Transverse colon (tissue), 4 donors: ENCODE measurements at regions not wholly inside any gene's neighbourhood (a gene's known extent, or its start where the extent isn't known, plus 50 kb on each side); places are given as distances from the start of the nearest gene placed in this dataset.

Experiments
- DNase-seq: peaks from one replicate; pipeline ENCODE4 v3.0.0-alpha.2; 2019
- H3K27ac ChIP-seq, 4 donors: fragments of 200-600 bp; sonication (generic); 2 replicates each; pipeline ENCODE4 v1.5.1; 2016 to 2018; ENCODE audit warnings: inconsistent platforms in 4 of 4
- H3K27me3 ChIP-seq: fragments of 200-600 bp; sonication (generic); 2 replicates; pipeline ENCODE4 v1.5.1; 2017; ENCODE audit warnings: inconsistent platforms
- H3K36me3 ChIP-seq, 4 donors: fragments of 200-600 bp; sonication (generic); 2 replicates each; pipeline ENCODE4 v1.5.1; 2017 to 2019; ENCODE audit warnings: inconsistent platforms in 4 of 4
- H3K4me1 ChIP-seq, 4 donors: fragments of 200-600 bp; sonication (generic); 2 replicates each; pipeline ENCODE4 v1.5.1; 2017 to 2020; ENCODE audit warnings: inconsistent platforms in 4 of 4
- H3K4me3 ChIP-seq, 4 donors: fragments of 200-600 bp; sonication (generic); 1 replicate in 1 of 4; 2 replicates in 3 of 4; pipeline versions ENCODE4 v1.5.1 to v1.6.1; 2017 to 2019; ENCODE audit warnings: inconsistent platforms in 4 of 4
- H3K9me3 ChIP-seq, 2 donors: fragments of 200-600 bp; sonication (generic); 2 replicates each; pipeline ENCODE4 v1.5.1; 2017 to 2019; ENCODE audit warnings: inconsistent platforms in 2 of 2
- EP300 ChIP-seq: sonication (generic); formaldehyde crosslinking; IDR thresholded peaks from one replicate; pipeline ENCODE4 v1.6.1; 2017; ENCODE audit warnings: antibody characterized with exemption, low read depth
- POLR2A ChIP-seq: fragments of 450-650 bp; IDR thresholded peaks from one replicate; pipeline ENCODE4 v1.6.1; 2016; ENCODE audit warnings: antibody characterized with exemption, mild to moderate bottlenecking, moderate library complexity
- POLR2AphosphoS5 ChIP-seq, 3 donors: sonication (generic); formaldehyde crosslinking; IDR thresholded peaks; one replicate each; pipeline ENCODE4 v1.6.1; 2016; ENCODE audit warnings: antibody characterized with exemption in 3 of 3
- WGBS, 2 donors: methylation state at CpG; one replicate each; pipeline ENCODE4 v1.1.5; 2018; ENCODE audit warnings: low coverage in 1 of 2; 5-methylcytosine and 5-hydroxymethylcytosine counted together
- in situ Hi-C, 4 donors: fragments of 200-750 bp; cut with MboI; loops; one replicate each; pipeline versions ENCODE4 v1.15.0 to v1.15.1; 2017; ENCODE audit warnings: low sequenced_read_pairs in 3 of 4, low pct_ligation_motif_present in 1 of 4, low pct_unique_long_range_greater_than_20kb in 1 of 4
- intact Hi-C: fragments of 100-400 bp; cut with DNase I; formaldehyde crosslinking; loops from one replicate; pipeline ENCODE4 v1.15.1; 2023; ENCODE audit warnings: low total_unique reads
- TF ChIP-seq, protein P1 (sequence below), 5 experiments: fragments of 200-600 bp in 3 of 5; fragments of 450-650 bp in 2 of 5; sonication (generic) in 3 of 5; IDR thresholded peaks; 1 replicate in 2 of 5; 2 replicates in 3 of 5; pipeline ENCODE4 v1.5.1; 2016 to 2017; ENCODE audit warnings: antibody characterized with exemption in 5 of 5, inconsistent platforms in 3 of 5, mild to moderate bottlenecking in 2 of 5, moderate library complexity in 1 of 5

DNA sequence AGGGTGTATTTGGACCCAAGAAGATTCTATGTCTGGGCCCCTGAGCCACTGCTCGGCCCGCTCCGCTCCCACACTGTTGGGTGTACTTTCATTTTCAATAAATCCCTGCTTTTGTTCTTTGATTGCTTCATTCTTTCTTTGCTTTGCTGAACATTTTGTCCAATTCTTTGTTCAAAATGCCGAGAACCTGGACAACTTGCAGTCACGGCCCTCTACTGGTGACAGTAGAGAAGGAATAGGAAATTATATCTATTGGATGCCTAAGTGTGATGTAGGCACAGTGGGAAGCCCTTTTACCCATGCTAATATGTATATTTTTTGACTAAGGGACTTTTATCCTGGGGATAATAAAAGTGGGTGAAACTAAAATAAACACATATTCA is 340.8 kb downstream of the LRRC3B start:
- Histone ChIP-seq H3K4me3 (no peak overlapping the region), H3K27me3 (no peaks in the 10 kb centered on the region), H3K9me3 (no peaks in the 10 kb centered on the region), H3K36me3 (no peaks in the 10 kb centered on the region), H3K4me1 (no peaks in the 10 kb centered on the region), H3K27ac (no peak overlapping the region)
- intact Hi-C loops: no loop called here
- TF ChIP-seq, protein P1, sequence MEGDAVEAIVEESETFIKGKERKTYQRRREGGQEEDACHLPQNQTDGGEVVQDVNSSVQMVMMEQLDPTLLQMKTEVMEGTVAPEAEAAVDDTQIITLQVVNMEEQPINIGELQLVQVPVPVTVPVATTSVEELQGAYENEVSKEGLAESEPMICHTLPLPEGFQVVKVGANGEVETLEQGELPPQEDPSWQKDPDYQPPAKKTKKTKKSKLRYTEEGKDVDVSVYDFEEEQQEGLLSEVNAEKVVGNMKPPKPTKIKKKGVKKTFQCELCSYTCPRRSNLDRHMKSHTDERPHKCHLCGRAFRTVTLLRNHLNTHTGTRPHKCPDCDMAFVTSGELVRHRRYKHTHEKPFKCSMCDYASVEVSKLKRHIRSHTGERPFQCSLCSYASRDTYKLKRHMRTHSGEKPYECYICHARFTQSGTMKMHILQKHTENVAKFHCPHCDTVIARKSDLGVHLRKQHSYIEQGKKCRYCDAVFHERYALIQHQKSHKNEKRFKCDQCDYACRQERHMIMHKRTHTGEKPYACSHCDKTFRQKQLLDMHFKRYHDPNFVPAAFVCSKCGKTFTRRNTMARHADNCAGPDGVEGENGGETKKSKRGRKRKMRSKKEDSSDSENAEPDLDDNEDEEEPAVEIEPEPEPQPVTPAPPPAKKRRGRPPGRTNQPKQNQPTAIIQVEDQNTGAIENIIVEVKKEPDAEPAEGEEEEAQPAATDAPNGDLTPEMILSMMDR (IDR thresholded peaks at IDR 0.05): no peak
- no peak for TF ChIP-seq EP300
- TF ChIP-seq POLR2AphosphoS5 (IDR thresholded peaks at IDR 0.05): no peak
- TF ChIP-seq POLR2A: no peak
- WGBS, 2 donors: 87 to 89% methylated on average over 5 of the region's 5 CpGs
- no peak for DNase-seq
- in situ Hi-C loops: no loop called here

DNA sequence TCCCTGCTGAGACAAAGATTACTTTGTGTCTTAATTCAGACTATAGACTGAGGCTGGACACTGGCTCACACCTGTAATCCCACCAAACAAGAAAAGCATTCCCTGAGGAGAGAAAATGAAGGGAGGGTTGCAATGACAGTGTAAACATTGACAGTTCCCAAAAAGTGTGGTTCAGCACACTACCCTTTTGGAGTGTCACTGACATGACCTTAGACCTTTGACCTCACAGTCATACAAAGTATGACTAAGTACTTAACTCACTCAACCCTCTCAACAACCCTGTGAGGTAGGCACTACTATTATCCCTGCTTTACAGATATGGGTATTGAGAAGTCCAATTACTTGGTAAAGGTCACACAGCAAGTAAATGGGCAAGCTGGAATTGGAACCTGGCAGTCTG is 341.7 kb downstream of the LRRC3B start:
- Histone ChIP-seq H3K9me3 (no peaks in the 10 kb centered on the region), H3K36me3 (no peaks in the 10 kb centered on the region), H3K27ac (no peak overlapping the region), H3K4me3 (no peak overlapping the region), H3K4me1 (no peaks in the 10 kb centered on the region), H3K27me3 (no peaks in the 10 kb centered on the region)
- in situ Hi-C loops (no loop called here), intact Hi-C loops (no loop called here)
- TF ChIP-seq, protein P1 (IDR thresholded peaks at IDR 0.05): no peak
- no peak for DNase-seq

DNA sequence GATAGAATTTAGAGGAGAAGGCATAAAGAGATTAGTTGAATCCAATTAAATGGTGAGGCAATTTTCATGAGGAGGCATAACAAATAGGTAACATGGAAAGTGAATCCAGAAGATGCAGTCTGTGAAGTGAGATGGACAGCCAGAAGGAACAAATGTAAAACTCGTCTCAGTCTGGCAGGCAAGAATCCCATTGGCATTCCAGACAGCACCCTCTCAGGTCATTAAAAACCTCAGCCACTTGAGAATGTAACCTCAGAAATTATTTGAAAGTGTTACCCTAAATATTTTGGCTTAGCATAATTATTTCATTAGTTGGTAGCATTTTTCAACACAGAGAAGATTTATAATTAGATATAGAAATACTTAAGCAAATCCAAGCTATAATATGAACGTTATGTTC is 342.3 kb downstream of the LRRC3B start:
- Histone ChIP-seq H3K27ac (no peak overlapping the region), H3K4me1 (no peaks in the 10 kb centered on the region), H3K4me3 (no peak overlapping the region), H3K9me3 (no peaks in the 10 kb centered on the region), H3K36me3 (no peaks in the 10 kb centered on the region), H3K27me3 (no peaks in the 10 kb centered on the region)
- WGBS, 2 donors: 80 to 83% methylated on average over 2 of the region's 2 CpGs
- in situ Hi-C loops: no loop called here
- TF ChIP-seq, protein P1 (IDR thresholded peaks at IDR 0.05): no peak
- TF ChIP-seq EP300: no peak
- no peak for TF ChIP-seq POLR2AphosphoS5 (IDR thresholded peaks at IDR 0.05)
- TF ChIP-seq POLR2A: no peak
- DNase-seq: no peak
- intact Hi-C loops: no loop called here

DNA sequence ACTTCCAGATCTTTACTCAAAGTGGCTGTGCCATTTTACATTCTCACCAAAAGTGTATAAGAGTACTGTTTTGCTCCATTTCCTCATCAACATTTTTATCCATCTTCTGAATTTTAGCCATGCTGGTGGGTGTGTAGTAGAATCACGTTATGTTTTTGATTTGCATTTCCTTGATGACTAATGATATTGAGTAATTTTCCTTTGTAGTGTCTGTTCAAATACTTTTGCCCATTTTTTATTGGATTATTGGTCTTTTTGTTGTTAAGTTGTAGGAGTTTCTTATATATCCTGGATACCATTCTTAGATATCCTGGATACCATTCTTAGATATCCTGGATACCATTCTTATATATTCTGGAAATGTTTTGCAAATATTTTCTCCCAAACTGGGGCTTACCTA is 344.9 kb downstream of the LRRC3B start:
- TF ChIP-seq, protein P1 (IDR thresholded peaks at IDR 0.05): no peak
- TF ChIP-seq POLR2A (no peak), POLR2AphosphoS5 (IDR thresholded peaks at IDR 0.05) (no peak), EP300 (no peak)
- Histone ChIP-seq H3K27me3 (no peaks in the 10 kb centered on the region), H3K27ac (no peak overlapping the region), H3K9me3 (no peaks in the 10 kb centered on the region), H3K4me3 (no peak overlapping the region), H3K36me3 (no peaks in the 10 kb centered on the region), H3K4me1 (no peaks in the 10 kb centered on the region)
- DNase-seq: no peak
- in situ Hi-C loops (no loop called here), intact Hi-C loops (no loop called here)
- 39 to 45% methylated on average over 1 of the region's 1 CpG for WGBS, 2 donors
